KMS-11 (cell line): ENCODE measurements at regions not wholly inside any gene's neighbourhood (a gene's known extent, or its start where the extent isn't known, plus 50 kb on each side); places are given as distances from the start of the nearest gene placed in this dataset.
"Not testable (repeated sequence)": the region's sequence is repeated elsewhere in the genome, so short reads cannot be mapped to it uniquely, and the experiment has no call there.

Experiments
- H2AFZ ChIP-seq: fragments of 200-600 bp; sonication (generic); 2 replicates; pipeline ENCODE4 v1.6.1; 2016; ENCODE audit warnings: antibody characterized with exemption, mixed run types, low read depth
- H3K27ac ChIP-seq: fragments of 200-600 bp; sonication (generic); 2 replicates; pipeline ENCODE4 v1.6.1; 2016; ENCODE audit warnings: mild to moderate bottlenecking, mixed run types
- H3K27me3 ChIP-seq: fragments of 200-600 bp; sonication (generic); 2 replicates; pipeline ENCODE4 v1.6.1; 2017; ENCODE audit warnings: mild to moderate bottlenecking, low read depth, mixed run types, moderate library complexity; ENCODE audit not compliant: insufficient read depth
- H3K36me3 ChIP-seq: fragments of 200-600 bp; sonication (generic); 2 replicates; pipeline ENCODE4 v1.6.1; 2017; ENCODE audit warnings: mild to moderate bottlenecking, mixed run types; ENCODE audit not compliant: insufficient read depth
- H3K4me1 ChIP-seq: fragments of 200-600 bp; sonication (generic); 2 replicates; pipeline ENCODE4 v1.6.1; 2016; ENCODE audit warnings: mild to moderate bottlenecking, low read depth, mixed run types; ENCODE audit not compliant: poor library complexity, severe bottlenecking
- H3K4me2 ChIP-seq: fragments of 200-600 bp; sonication (generic); 2 replicates; pipeline ENCODE4 v1.7.0; 2016; ENCODE audit warnings: mild to moderate bottlenecking, mixed run types
- H3K4me3 ChIP-seq: fragments of 200-600 bp; sonication (generic); IDR thresholded peaks from 2 replicates; pipeline ENCODE4 v1.6.1; 2017; ENCODE audit warnings: low read depth, low read length, mixed read lengths; ENCODE audit not compliant: insufficient read depth
- H3K79me2 ChIP-seq: fragments of 200-600 bp; sonication (generic); 2 replicates; pipeline ENCODE4 v1.6.1; 2016; ENCODE audit warnings: low read depth, mixed run types; ENCODE audit not compliant: insufficient read depth
- H3K9ac ChIP-seq: fragments of 200-600 bp; sonication (generic); 2 replicates; pipeline ENCODE4 v1.6.1; 2016; ENCODE audit warnings: mild to moderate bottlenecking, mixed run types
- H4K20me1 ChIP-seq: fragments of 200-600 bp; sonication (generic); 2 replicates; pipeline ENCODE4 v1.6.1; 2016; ENCODE audit warnings: mild to moderate bottlenecking, mixed run types; ENCODE audit not compliant: insufficient read depth
- CTCF ChIP-seq: fragments of 200-600 bp; sonication (generic); conservative IDR thresholded peaks from 2 replicates; pipeline ENCODE4 v1.6.1; 2017; ENCODE audit warnings: low read depth, mild to moderate bottlenecking, antibody characterized with exemption, low read length, moderate library complexity, mixed read lengths

GRCh38 chr6:72464791-72465691 is 156.8 kb upstream of the KCNQ5 start:
- Histone ChIP-seq H3K36me3 (no peaks in the 10 kb centered on the region), H3K4me2 (peak overlapping the region; percentile 46), H4K20me1 (no peaks in the 10 kb centered on the region), H3K4me1 (peaks cover 57% of the 10 kb centered on the region), H3K27ac (no peak overlapping the region), H3K79me2 (no peaks in the 10 kb centered on the region), H3K4me3 (no peak overlapping the region), H2AFZ (0 out of 2 replicates have a peak overlapping the region, but pooled peaks have one; percentile 12), H3K27me3 (no peaks in the 10 kb centered on the region), H3K9ac (no peak overlapping the region)
- TF ChIP-seq CTCF: no peak

GRCh38 chr6:72466471-72466870 is 155.4 kb upstream of the KCNQ5 start:
- no peak overlapping the region for H3K27ac ChIP-seq
- H3K79me2 ChIP-seq: no peaks in the 10 kb centered on the region
- H3K4me1 ChIP-seq: peaks cover 43% of the 10 kb centered on the region
- H3K4me3 ChIP-seq: no peak overlapping the region
- no peaks in the 10 kb centered on the region for H3K36me3 ChIP-seq
- H3K27me3 ChIP-seq: no peaks in the 10 kb centered on the region
- H3K4me2 ChIP-seq: no peak overlapping the region
- H2AFZ ChIP-seq: no peak overlapping the region
- H4K20me1 ChIP-seq: no peaks in the 10 kb centered on the region
- no peak overlapping the region for H3K9ac ChIP-seq
- no peak for TF ChIP-seq CTCF

GRCh38 chr6:72466971-72467566 is 154.8 kb upstream of the KCNQ5 start:
- H3K27ac ChIP-seq: no peak overlapping the region
- H3K9ac ChIP-seq: no peak overlapping the region
- H3K4me2 ChIP-seq: no peak overlapping the region
- no peaks in the 10 kb centered on the region for H4K20me1 ChIP-seq
- peaks cover 37% of the 10 kb centered on the region for H3K4me1 ChIP-seq
- no peak for TF ChIP-seq CTCF
- H3K27me3 ChIP-seq: no peaks in the 10 kb centered on the region
- H3K36me3 ChIP-seq: no peaks in the 10 kb centered on the region
- no peak overlapping the region for H2AFZ ChIP-seq
- no peaks in the 10 kb centered on the region for H3K79me2 ChIP-seq
- no peak overlapping the region for H3K4me3 ChIP-seq

GRCh38 chr6:72469406-72469983 is 152.4 kb upstream of the KCNQ5 start:
- peaks cover 12% of the 10 kb centered on the region for H3K4me1 ChIP-seq
- H3K9ac ChIP-seq, H3K4me2 ChIP-seq, H2AFZ ChIP-seq, H3K79me2 ChIP-seq, H3K27ac ChIP-seq, H4K20me1 ChIP-seq, H3K4me3 ChIP-seq, H3K36me3 ChIP-seq, H3K27me3 ChIP-seq: not testable (repeated sequence)
